ENCODE measurements at regions not wholly inside any gene's neighbourhood (a gene's known extent, or its start where the extent isn't known, plus 50 kb on each side); places are given as distances from the start of the nearest gene placed in this dataset.

GRCh38 chr13:106685143-106685542 is 117.2 kb upstream of the ARGLU1 start:
- TF ChIP-seq REST (IDR thresholded peaks at IDR 0.05; ENCODE audit: low read depth, low read length): no peak
- no peak for TF ChIP-seq EZH2phosphoT487 (IDR thresholded peaks at IDR 0.05; ENCODE audit: borderline replicate concordance, low read depth)
- no peak for TF ChIP-seq POLR2AphosphoS5 (IDR thresholded peaks at IDR 0.05; ENCODE audit: low read depth, low read length)
- TF ChIP-seq EP300 (IDR thresholded peaks at IDR 0.05; ENCODE audit: borderline replicate concordance in 1 of 2, low read depth in 1 of 2, low read length in 1 of 2): no peak
- no peak for TF ChIP-seq CTCF (IDR thresholded peaks at IDR 0.05)
- no peak for TF ChIP-seq TCF12 (IDR thresholded peaks at IDR 0.05)
- TF ChIP-seq TAF1 (IDR thresholded peaks at IDR 0.05; ENCODE audit: borderline replicate concordance, low read depth, low read length): no peak
